A549 (cell line): ENCODE measurements at regions not wholly inside any gene's neighbourhood (a gene's known extent, or its start where the extent isn't known, plus 50 kb on each side); places are given as distances from the start of the nearest gene placed in this dataset.

ENCODE experiments used
- ATAC-seq, 2 experiments: fragments of 200-7000 bp in 1 of 2; fragments of >200 bp in 1 of 2; cut with Nextera tagmentation in 1 of 2; cut with Tn5 transposase in 1 of 2; 3 replicates each; pipeline versions ENCODE4 v1.8.0 to v1.9.1; 2018 to 2020; ENCODE audit warnings: mild to moderate bottlenecking in 1 of 2, moderate library complexity in 1 of 2
- CTCF ChIA-PET: fragments of 300-600 bp; sonication (Branson Sonifier 250); formaldehyde crosslinking; extraction: SDS; loops from one replicate; lab custom pipeline; 2021; ENCODE audit warnings: antibody characterized with exemption, inconsistent platforms; lab: Yijun Ruan, JAX
- POLR2A ChIA-PET: fragments of 350-600 bp; formaldehyde crosslinking; extraction: SDS; loops from one replicate; lab custom pipeline; 2021; ENCODE audit warnings: antibody characterized with exemption, inconsistent platforms; lab: Yijun Ruan, JAX
- DNase-seq, 2 experiments: peaks; one replicate each; pipeline versions ENCODE4 v3.0.0 to v3.0.0-alpha.2; 2011 to 2016; ENCODE audit warnings: low read depth in 1 of 2, low spot score in 1 of 2
- FAIRE-seq: peaks from 2 replicates; lab custom pipeline; 2011; peaks lifted over from hg19 to GRCh38; lab: Jason Lieb, UNC
- H3K27ac ChIP-seq, 2 experiments: fragments of >200 bp; sonication (Bioruptor Twin); formaldehyde crosslinking; 3 replicates each; pipeline ENCODE4 v1.5.1; 2016 to 2017
- H3K4me1 ChIP-seq: fragments of >200 bp; sonication (Bioruptor Twin); formaldehyde crosslinking; 3 replicates; pipeline ENCODE4 v1.6.1; 2016
- H3K4me2 ChIP-seq: fragments of >200 bp; sonication (Bioruptor Twin); formaldehyde crosslinking; 3 replicates; pipeline ENCODE4 v1.6.1; 2016
- H3K4me3 ChIP-seq: fragments of >200 bp; sonication (Bioruptor Twin); formaldehyde crosslinking; 3 replicates; pipeline ENCODE4 v1.5.1; 2016
- H3K9me3 ChIP-seq: fragments of >200 bp; sonication (Bioruptor Twin); formaldehyde crosslinking; 3 replicates; pipeline ENCODE4 v1.6.1; 2016
- EHMT2 ChIP-seq: fragments of 200-600 bp; sonication (generic); IDR thresholded peaks from 2 replicates; pipeline ENCODE4 v1.6.1; 2016; ENCODE audit warnings: antibody characterized with exemption, low read depth, mild to moderate bottlenecking, moderate library complexity
- EP300 ChIP-seq, 2 experiments: fragments of >200 bp; sonication (Bioruptor Twin); formaldehyde crosslinking; IDR thresholded peaks; 2 replicates in 1 of 2; 3 replicates in 1 of 2; pipeline ENCODE4 v1.6.1; 2016 to 2017
- ESRRA ChIP-seq: fragments of 150-350 bp; IDR thresholded peaks from 2 replicates; pipeline ENCODE4 v1.6.1; 2014; ENCODE audit warnings: mild to moderate bottlenecking, low read length, borderline replicate concordance
- FOXS1 ChIP-seq: fragments of 250-450 bp; sonication (Bioruptor Pico); IDR thresholded peaks from 2 replicates; pipeline ENCODE4 v1.5.0; 2020; ENCODE audit warnings: mild to moderate bottlenecking, moderate library complexity
- HEYL ChIP-seq: fragments of 250-450 bp; sonication (Bioruptor Pico); IDR thresholded peaks from 2 replicates; pipeline ENCODE4 v1.8.0; 2021; ENCODE audit warnings: mild to moderate bottlenecking, moderate library complexity
- JUN ChIP-seq, 2 experiments: fragments of >200 bp; sonication (Bioruptor Twin); formaldehyde crosslinking; IDR thresholded peaks; 2 replicates in 1 of 2; 3 replicates in 1 of 2; pipeline ENCODE4 v1.6.1; 2016 to 2017
- KDM1A ChIP-seq: fragments of 200-600 bp; sonication (generic); IDR thresholded peaks from 2 replicates; pipeline ENCODE4 v1.6.1; 2016; ENCODE audit warnings: low read depth, mild to moderate bottlenecking
- NFE2L2 ChIP-seq: fragments of 150-350 bp; conservative IDR thresholded peaks from 2 replicates; pipeline ENCODE4 v1.6.1; 2014; ENCODE audit warnings: low read length
- NPAS2 ChIP-seq: fragments of 250-450 bp; sonication (Bioruptor Pico); IDR thresholded peaks from 2 replicates; pipeline ENCODE4 v1.8.0; 2022; ENCODE audit warnings: mild to moderate bottlenecking, moderate library complexity, borderline replicate concordance
- POLR2A ChIP-seq: IDR thresholded peaks from 2 replicates; pipeline ENCODE4 v1.6.1; 2012; ENCODE audit warnings: mild to moderate bottlenecking, low read length
- RCOR1 ChIP-seq: fragments of 150-350 bp; IDR thresholded peaks from 2 replicates; pipeline ENCODE4 v1.6.1; 2014; ENCODE audit warnings: antibody characterized with exemption, low read length, low read depth
- SREBF2 ChIP-seq: fragments of 450-650 bp; IDR thresholded peaks from 2 replicates; pipeline ENCODE4 v1.6.1; 2014; ENCODE audit warnings: mild to moderate bottlenecking, moderate library complexity
- TFCP2L1 ChIP-seq: fragments of 250-450 bp; sonication (Bioruptor Pico); IDR thresholded peaks from 2 replicates; pipeline ENCODE4 v1.5.0; 2021; ENCODE audit warnings: mild to moderate bottlenecking
- TP53 ChIP-seq: fragments of 250-450 bp; sonication (Bioruptor Pico); IDR thresholded peaks from 2 replicates; pipeline ENCODE4 v1.5.0; 2021; ENCODE audit warnings: mild to moderate bottlenecking, moderate library complexity
- ZC3H11A ChIP-seq: fragments of 450-650 bp; IDR thresholded peaks from 2 replicates; pipeline ENCODE4 v1.6.1; 2014; ENCODE audit warnings: antibody characterized with exemption, mild to moderate bottlenecking
- ZSCAN20 ChIP-seq: fragments of 250-450 bp; sonication (Bioruptor Pico); IDR thresholded peaks from 2 replicates; pipeline ENCODE4 v1.8.0; 2022; ENCODE audit warnings: mild to moderate bottlenecking, moderate library complexity
- WGBS: methylation state at CpG from one replicate; pipeline ENCODE4 v1.1.6; 2017; ENCODE audit errors: missing lambda C conversion rate; 5-methylcytosine and 5-hydroxymethylcytosine counted together
- TF ChIP-seq, protein P1 (sequence below): IDR thresholded peaks from 2 replicates; pipeline ENCODE4 v1.6.1; 2012; ENCODE audit warnings: low read depth, borderline replicate concordance
- TF ChIP-seq, protein P2 (sequence below): fragments of 450-650 bp; IDR thresholded peaks from 2 replicates; pipeline ENCODE4 v1.6.1; 2014; ENCODE audit warnings: antibody characterized with exemption
- TF ChIP-seq, protein P3 (sequence below): fragments of 200-600 bp; sonication (generic); IDR thresholded peaks from 2 replicates; pipeline ENCODE4 v1.6.1; 2016; ENCODE audit warnings: antibody characterized with exemption, mild to moderate bottlenecking, moderate library complexity
- TF ChIP-seq, protein P4 (sequence below): fragments of 250-450 bp; sonication (Bioruptor Pico); IDR thresholded peaks from 2 replicates; pipeline ENCODE4 v1.5.0; 2021; ENCODE audit warnings: mild to moderate bottlenecking, moderate library complexity, borderline replicate concordance

DNA sequence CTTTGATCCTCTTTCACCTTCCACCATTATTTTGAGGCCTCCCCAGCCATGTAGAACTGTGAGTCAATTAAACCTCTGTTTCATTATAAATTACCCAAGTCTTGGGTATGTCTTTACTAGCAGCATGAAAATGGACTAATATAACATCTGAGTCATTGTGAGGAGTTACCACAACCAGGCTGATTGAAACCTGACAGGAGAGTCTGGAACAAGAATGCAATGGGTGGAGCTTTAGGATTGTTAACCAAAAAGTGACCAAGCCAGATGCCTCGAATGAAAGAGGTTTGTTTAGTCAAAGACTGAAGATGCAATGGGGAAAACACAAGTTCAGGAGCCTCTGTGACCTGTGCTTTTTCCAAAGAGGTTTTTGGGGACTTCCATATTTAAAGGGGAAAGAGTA is 659.0 kb downstream of the SLITRK6 start:
- CTCF ChIA-PET = no interaction called here
- Histone ChIP-seq H3K4me3 (no peak overlapping the region), H3K4me2 (no peak overlapping the region)
- TF ChIP-seq, protein P1, sequence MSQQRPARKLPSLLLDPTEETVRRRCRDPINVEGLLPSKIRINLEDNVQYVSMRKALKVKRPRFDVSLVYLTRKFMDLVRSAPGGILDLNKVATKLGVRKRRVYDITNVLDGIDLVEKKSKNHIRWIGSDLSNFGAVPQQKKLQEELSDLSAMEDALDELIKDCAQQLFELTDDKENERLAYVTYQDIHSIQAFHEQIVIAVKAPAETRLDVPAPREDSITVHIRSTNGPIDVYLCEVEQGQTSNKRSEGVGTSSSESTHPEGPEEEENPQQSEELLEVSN = no peak
- TF ChIP-seq POLR2A (no peak), JUN (IDR thresholded peaks at IDR 0.05) (no peak), ZSCAN20 (CRISPR knock-in tag) (no peak), HEYL (no peak), TFCP2L1 (CRISPR knock-in tag) (no peak), NFE2L2 (no peak), FOXS1 (CRISPR knock-in tag) (no peak), EHMT2 (no peak)
- TF ChIP-seq, protein P2, sequence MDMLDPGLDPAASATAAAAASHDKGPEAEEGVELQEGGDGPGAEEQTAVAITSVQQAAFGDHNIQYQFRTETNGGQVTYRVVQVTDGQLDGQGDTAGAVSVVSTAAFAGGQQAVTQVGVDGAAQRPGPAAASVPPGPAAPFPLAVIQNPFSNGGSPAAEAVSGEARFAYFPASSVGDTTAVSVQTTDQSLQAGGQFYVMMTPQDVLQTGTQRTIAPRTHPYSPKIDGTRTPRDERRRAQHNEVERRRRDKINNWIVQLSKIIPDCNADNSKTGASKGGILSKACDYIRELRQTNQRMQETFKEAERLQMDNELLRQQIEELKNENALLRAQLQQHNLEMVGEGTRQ = no peak
- TF ChIP-seq, protein P3, sequence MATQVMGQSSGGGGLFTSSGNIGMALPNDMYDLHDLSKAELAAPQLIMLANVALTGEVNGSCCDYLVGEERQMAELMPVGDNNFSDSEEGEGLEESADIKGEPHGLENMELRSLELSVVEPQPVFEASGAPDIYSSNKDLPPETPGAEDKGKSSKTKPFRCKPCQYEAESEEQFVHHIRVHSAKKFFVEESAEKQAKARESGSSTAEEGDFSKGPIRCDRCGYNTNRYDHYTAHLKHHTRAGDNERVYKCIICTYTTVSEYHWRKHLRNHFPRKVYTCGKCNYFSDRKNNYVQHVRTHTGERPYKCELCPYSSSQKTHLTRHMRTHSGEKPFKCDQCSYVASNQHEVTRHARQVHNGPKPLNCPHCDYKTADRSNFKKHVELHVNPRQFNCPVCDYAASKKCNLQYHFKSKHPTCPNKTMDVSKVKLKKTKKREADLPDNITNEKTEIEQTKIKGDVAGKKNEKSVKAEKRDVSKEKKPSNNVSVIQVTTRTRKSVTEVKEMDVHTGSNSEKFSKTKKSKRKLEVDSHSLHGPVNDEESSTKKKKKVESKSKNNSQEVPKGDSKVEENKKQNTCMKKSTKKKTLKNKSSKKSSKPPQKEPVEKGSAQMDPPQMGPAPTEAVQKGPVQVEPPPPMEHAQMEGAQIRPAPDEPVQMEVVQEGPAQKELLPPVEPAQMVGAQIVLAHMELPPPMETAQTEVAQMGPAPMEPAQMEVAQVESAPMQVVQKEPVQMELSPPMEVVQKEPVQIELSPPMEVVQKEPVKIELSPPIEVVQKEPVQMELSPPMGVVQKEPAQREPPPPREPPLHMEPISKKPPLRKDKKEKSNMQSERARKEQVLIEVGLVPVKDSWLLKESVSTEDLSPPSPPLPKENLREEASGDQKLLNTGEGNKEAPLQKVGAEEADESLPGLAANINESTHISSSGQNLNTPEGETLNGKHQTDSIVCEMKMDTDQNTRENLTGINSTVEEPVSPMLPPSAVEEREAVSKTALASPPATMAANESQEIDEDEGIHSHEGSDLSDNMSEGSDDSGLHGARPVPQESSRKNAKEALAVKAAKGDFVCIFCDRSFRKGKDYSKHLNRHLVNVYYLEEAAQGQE = no peak
- TF ChIP-seq, protein P4, sequence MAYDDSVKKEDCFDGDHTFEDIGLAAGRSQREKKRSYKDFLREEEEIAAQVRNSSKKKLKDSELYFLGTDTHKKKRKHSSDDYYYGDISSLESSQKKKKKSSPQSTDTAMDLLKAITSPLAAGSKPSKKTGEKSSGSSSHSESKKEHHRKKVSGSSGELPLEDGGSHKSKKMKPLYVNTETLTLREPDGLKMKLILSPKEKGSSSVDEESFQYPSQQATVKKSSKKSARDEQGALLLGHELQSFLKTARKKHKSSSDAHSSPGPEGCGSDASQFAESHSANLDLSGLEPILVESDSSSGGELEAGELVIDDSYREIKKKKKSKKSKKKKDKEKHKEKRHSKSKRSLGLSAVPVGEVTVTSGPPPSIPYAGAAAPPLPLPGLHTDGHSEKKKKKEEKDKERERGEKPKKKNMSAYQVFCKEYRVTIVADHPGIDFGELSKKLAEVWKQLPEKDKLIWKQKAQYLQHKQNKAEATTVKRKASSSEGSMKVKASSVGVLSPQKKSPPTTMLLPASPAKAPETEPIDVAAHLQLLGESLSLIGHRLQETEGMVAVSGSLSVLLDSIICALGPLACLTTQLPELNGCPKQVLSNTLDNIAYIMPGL (CRISPR knock-in tag) = no peak
- TF ChIP-seq, all 56 proteins: peak for 0
- FAIRE-seq = no peak
- no peaks in the 10 kb centered on the region for H3K4me1 ChIP-seq
- H3K9me3 ChIP-seq = no peaks in the 10 kb centered on the region
- POLR2A ChIA-PET = no interaction called here
- ATAC-seq = no peak
- WGBS = 9% methylated on average over 1 of the region's 1 CpG
- no peak for DNase-seq
- no peak overlapping the region for H3K27ac ChIP-seq

DNA sequence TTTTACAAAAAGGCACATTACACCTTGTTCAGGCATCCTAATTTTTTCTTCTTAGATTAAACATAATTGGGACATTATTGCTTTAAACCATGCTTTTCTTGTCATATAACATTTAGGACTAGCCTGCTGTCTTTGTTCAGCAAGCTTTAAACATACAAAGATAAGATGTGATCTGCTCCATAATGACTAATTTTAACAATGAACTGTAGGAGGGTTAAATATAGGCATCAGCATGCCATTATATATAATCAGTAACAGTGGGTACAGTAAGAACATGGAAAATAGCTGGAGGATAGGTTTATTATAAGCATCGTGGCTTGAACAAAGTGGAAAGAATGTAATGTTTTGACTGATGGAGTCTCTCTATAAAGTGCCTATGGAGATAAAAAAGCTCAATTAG is 661.7 kb downstream of the SLITRK6 start:
- no peaks in the 10 kb centered on the region for H3K9me3 ChIP-seq
- ChIA-PET POLR2A (no interaction called here), CTCF (no interaction called here)
- TF ChIP-seq NPAS2 (no peak), SREBF2 (no peak), ZC3H11A (no peak), EP300 (IDR thresholded peaks at IDR 0.05) (no peak), ESRRA (no peak), TFCP2L1 (CRISPR knock-in tag) (no peak), RCOR1 (no peak), KDM1A (no peak), TP53 (no peak), JUN (IDR thresholded peaks at IDR 0.05) (no peak)
- no peak overlapping the region for H3K27ac ChIP-seq
- H3K4me2 ChIP-seq = no peak overlapping the region
- no peak for FAIRE-seq
- no peak overlapping the region for H3K4me3 ChIP-seq
- 21% methylated on average over 1 of the region's 1 CpG for WGBS
- no peaks in the 10 kb centered on the region for H3K4me1 ChIP-seq
- no peak for DNase-seq
- ATAC-seq = no peak
